Kidney epithelial cell (primary cell): ENCODE measurements at regions not wholly inside any gene's neighbourhood (a gene's known extent, or its start where the extent isn't known, plus 50 kb on each side); places are given as distances from the start of the nearest gene placed in this dataset.

Experiments
- DNase-seq: peaks from one replicate; pipeline ENCODE4 v3.0.0-alpha.2; 2010; ENCODE audit warnings: low read depth
- H3K27me3 ChIP-seq: 2 replicates; pipeline ENCODE4 v1.6.0; 2011; ENCODE audit warnings: low read length; ENCODE audit not compliant: control insufficient read depth, insufficient read depth
- H3K36me3 ChIP-seq: 2 replicates; pipeline ENCODE4 v1.5.1; 2011; ENCODE audit warnings: low read length; ENCODE audit not compliant: control insufficient read depth, insufficient read depth
- H3K4me3 ChIP-seq: 2 replicates; pipeline ENCODE4 v1.5.1; 2011; ENCODE audit warnings: low read depth, mild to moderate bottlenecking, control low read depth, low read length
- CTCF ChIP-seq: IDR thresholded peaks from 2 replicates; pipeline ENCODE4 v1.5.1; 2011; ENCODE audit warnings: mild to moderate bottlenecking, moderate library complexity, low read length, control low read depth, inconsistent platforms; ENCODE audit not compliant: insufficient read depth, poor library complexity, severe bottlenecking

DNA sequence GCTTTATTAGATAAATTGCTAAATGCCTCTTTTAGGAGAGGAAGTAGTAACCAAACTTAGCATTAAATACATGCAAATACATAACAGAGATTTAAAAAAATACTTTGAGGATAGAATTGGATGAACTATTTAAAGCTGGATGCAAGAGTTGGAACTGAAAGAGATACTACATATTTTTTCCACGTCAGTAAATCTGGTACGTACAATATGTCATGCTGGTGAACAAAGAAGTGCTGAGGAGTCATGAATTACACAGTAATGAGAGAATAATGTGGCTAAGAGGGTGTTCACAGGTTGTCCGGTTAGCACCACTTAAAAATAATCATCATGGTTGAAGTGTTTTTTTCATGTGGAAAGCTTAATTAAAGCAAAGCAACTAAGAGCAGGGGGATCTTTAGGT lies 184.1 kb upstream of the FRMPD4 start:
- H3K4me3 ChIP-seq = no peak overlapping the region

DNA sequence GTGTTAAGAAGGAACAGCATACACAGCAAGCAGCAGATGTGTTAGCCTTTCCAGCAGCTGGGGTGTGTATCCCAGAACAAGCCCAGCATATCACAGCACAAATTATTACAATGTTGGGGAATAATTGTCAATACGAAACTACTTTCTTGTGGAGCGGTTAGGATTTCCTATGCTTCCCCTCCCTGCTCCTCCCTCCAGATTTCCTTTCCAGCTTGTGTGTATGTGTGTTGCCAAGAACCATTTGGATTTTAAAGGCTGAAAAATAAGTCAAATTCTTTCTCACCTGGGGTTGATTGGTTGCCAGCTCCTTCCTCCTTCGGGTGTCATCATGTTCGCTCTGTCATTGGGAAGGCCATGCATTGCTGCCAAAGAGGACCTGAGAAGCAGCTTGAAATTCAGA lies 178.2 kb upstream of the FRMPD4 start:
- Histone ChIP-seq H3K27me3 (no peaks in the 10 kb centered on the region), H3K4me3 (no peak overlapping the region), H3K36me3 (no peaks in the 10 kb centered on the region)
- DNase-seq = no peak
- TF ChIP-seq CTCF = no peak

More for the DNA sequence above, 184.1 kb upstream of the FRMPD4 start:
- Histone ChIP-seq H3K27me3 (no peaks in the 10 kb centered on the region), H3K36me3 (no peaks in the 10 kb centered on the region)
- no peak for TF ChIP-seq CTCF
- DNase-seq = no peak

- no peak for DNase-seq
- Histone ChIP-seq H3K27me3 (no peaks in the 10 kb centered on the region), H3K4me3 (no peak overlapping the region), H3K36me3 (no peaks in the 10 kb centered on the region)
- TF ChIP-seq CTCF = no peak
Observed at GRCh38 chrX:11965436-11965835, 172.8 kb upstream of the FRMPD4 start.

GRCh38 chrX:11967986-11968869 lies 170.0 kb upstream of the FRMPD4 start:
- H3K27me3 ChIP-seq = no peaks in the 10 kb centered on the region
- no peaks in the 10 kb centered on the region for H3K36me3 ChIP-seq
- peak; percentile 29 for DNase-seq
- H3K4me3 ChIP-seq = no peak overlapping the region
- no peak for TF ChIP-seq CTCF

GRCh38 chrX:11968991-11969390 lies 169.3 kb upstream of the FRMPD4 start:
- H3K4me3 ChIP-seq = no peak overlapping the region
- no peak for TF ChIP-seq CTCF
- no peaks in the 10 kb centered on the region for H3K27me3 ChIP-seq
- DNase-seq = no peak
- no peaks in the 10 kb centered on the region for H3K36me3 ChIP-seq
